ENCODE measurements at regions not wholly inside any gene's neighbourhood (a gene's known extent, or its start where the extent isn't known, plus 50 kb on each side); places are given as distances from the start of the nearest gene placed in this dataset.

DNA sequence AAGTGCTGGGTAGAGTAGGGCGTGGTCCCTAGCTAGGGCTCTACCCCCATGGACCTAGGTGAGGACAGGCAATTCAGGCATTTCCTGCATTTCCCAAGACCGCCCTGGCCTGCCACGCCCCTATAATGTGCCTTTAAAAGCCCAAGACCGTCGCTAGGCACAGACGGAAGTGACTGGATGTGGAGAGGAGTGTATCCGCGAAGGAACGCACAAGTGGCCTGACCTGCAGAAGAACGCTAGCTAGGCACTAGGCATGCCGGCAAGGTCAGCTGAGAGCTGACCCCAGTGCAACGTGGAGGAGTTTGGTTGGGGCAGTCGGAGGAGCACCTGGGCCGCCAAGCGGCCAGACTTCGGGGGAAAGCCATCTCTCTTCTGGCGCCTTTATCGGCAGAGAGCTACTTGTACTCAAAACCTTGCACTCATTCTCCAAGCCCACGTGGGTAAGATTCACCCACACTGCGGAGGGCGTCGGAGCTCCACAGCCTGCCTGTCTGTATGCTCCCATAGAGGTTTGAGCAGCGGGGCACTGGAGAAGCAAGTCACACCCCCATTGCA, 370.0 kb downstream of the FGF9 start:
- Histone ChIP-seq H3K36me3 (ENCODE audit: low read depth) (no peaks in the 10 kb centered on the region), H3K27me3 (ENCODE audit: insufficient read depth, poor library complexity, severe bottlenecking) (peaks cover 6% of the 10 kb centered on the region), H3K9me3 (ENCODE audit: severe bottlenecking) (no peaks in the 10 kb centered on the region), H3K4me1 (ENCODE audit: insufficient read depth, poor library complexity, severe bottlenecking) (no peaks in the 10 kb centered on the region), H3K4me3 (ENCODE audit: severe bottlenecking) (no peak overlapping the region), H3K27ac (ENCODE audit: poor library complexity, severe bottlenecking) (no peak overlapping the region)
- DNase-seq (ENCODE audit: low spot score): no peak
- ATAC-seq (ENCODE audit: low read depth): no peak
- TF ChIP-seq, protein P1, sequence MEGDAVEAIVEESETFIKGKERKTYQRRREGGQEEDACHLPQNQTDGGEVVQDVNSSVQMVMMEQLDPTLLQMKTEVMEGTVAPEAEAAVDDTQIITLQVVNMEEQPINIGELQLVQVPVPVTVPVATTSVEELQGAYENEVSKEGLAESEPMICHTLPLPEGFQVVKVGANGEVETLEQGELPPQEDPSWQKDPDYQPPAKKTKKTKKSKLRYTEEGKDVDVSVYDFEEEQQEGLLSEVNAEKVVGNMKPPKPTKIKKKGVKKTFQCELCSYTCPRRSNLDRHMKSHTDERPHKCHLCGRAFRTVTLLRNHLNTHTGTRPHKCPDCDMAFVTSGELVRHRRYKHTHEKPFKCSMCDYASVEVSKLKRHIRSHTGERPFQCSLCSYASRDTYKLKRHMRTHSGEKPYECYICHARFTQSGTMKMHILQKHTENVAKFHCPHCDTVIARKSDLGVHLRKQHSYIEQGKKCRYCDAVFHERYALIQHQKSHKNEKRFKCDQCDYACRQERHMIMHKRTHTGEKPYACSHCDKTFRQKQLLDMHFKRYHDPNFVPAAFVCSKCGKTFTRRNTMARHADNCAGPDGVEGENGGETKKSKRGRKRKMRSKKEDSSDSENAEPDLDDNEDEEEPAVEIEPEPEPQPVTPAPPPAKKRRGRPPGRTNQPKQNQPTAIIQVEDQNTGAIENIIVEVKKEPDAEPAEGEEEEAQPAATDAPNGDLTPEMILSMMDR (IDR thresholded peaks at IDR 0.05; ENCODE audit: poor library complexity, severe bottlenecking): no peak

- TF ChIP-seq, protein P1 (IDR thresholded peaks at IDR 0.05; ENCODE audit: poor library complexity, severe bottlenecking): no peak
- no peak overlapping the region for H3K27ac ChIP-seq (ENCODE audit: poor library complexity, severe bottlenecking)
- H3K9me3 ChIP-seq (ENCODE audit: severe bottlenecking): no peaks in the 10 kb centered on the region
- no peaks in the 10 kb centered on the region for H3K36me3 ChIP-seq (ENCODE audit: low read depth)
- no peak overlapping the region for H3K4me3 ChIP-seq (ENCODE audit: severe bottlenecking)
- ATAC-seq (ENCODE audit: low read depth) (no peak), DNase-seq (ENCODE audit: low spot score) (no peak)
- no peaks in the 10 kb centered on the region for H3K4me1 ChIP-seq (ENCODE audit: insufficient read depth, poor library complexity, severe bottlenecking)
- peaks cover 6% of the 10 kb centered on the region for H3K27me3 ChIP-seq (ENCODE audit: insufficient read depth, poor library complexity, severe bottlenecking)
Observed at GRCh38 chr13:22041741-22042140, 370.9 kb downstream of the FGF9 start.

- Histone ChIP-seq H3K4me3 (ENCODE audit: severe bottlenecking) (no peak overlapping the region), H3K9me3 (ENCODE audit: severe bottlenecking) (no peaks in the 10 kb centered on the region), H3K36me3 (ENCODE audit: low read depth) (no peaks in the 10 kb centered on the region), H3K4me1 (ENCODE audit: insufficient read depth, poor library complexity, severe bottlenecking) (no peaks in the 10 kb centered on the region), H3K27ac (ENCODE audit: poor library complexity, severe bottlenecking) (no peak overlapping the region), H3K27me3 (ENCODE audit: insufficient read depth, poor library complexity, severe bottlenecking) (peaks cover 6% of the 10 kb centered on the region)
- TF ChIP-seq, protein P1 (IDR thresholded peaks at IDR 0.05; ENCODE audit: poor library complexity, severe bottlenecking): no peak
- DNase-seq (ENCODE audit: low spot score): no peak
- peak; percentile 40; the same call in 1 of the 3 replicates for ATAC-seq (ENCODE audit: low read depth)
Observed at GRCh38 chr13:22047082-22047784, 376.4 kb downstream of the FGF9 start.

DNA sequence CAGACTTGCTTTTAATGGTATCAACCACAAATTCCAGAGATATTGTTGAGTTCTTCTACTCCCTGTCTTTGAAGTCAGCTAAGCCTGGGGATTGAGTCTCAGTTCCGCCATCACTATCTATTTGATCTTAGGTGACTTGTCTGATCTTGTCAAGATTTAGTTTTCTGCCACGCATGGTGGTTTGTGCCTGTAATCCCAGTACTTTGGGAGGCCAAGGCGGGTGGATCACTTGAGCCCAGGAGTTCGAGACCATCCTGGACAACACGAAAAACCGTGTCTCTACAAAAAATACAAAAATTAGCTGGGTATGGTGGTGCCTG, 376.9 kb downstream of the FGF9 start:
- H3K36me3 ChIP-seq (ENCODE audit: low read depth): no peaks in the 10 kb centered on the region
- no peaks in the 10 kb centered on the region for H3K9me3 ChIP-seq (ENCODE audit: severe bottlenecking)
- TF ChIP-seq, protein P1 (IDR thresholded peaks at IDR 0.05; ENCODE audit: poor library complexity, severe bottlenecking): no peak
- no peak for ATAC-seq (ENCODE audit: low read depth)
- peaks cover 6% of the 10 kb centered on the region for H3K27me3 ChIP-seq (ENCODE audit: insufficient read depth, poor library complexity, severe bottlenecking)
- DNase-seq (ENCODE audit: low spot score): no peak
- no peaks in the 10 kb centered on the region for H3K4me1 ChIP-seq (ENCODE audit: insufficient read depth, poor library complexity, severe bottlenecking)
- H3K27ac ChIP-seq (ENCODE audit: poor library complexity, severe bottlenecking): no peak overlapping the region
- no peak overlapping the region for H3K4me3 ChIP-seq (ENCODE audit: severe bottlenecking)

DNA sequence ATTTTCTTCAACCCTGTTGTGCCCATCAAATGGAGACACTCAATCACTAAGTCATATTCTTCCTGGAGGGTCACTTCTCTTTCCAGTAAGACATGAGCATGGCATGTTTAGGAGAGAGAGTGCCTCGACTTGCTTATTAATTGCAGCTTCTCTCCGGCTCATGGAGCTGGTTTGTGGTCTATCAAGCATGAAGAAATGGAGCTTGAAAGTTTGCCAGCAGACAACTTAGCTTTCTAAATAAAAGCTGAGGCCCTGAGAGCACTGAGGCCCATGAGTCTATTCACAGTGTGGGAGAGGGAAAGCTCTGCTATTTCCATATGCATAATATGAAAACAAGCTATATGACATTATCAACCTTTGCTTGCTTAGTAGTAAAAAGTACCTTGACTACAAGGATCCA, 378.5 kb downstream of the FGF9 start:
- TF ChIP-seq, protein P1 (IDR thresholded peaks at IDR 0.05; ENCODE audit: poor library complexity, severe bottlenecking): no peak
- Histone ChIP-seq H3K27ac (ENCODE audit: poor library complexity, severe bottlenecking) (no peak overlapping the region), H3K4me3 (ENCODE audit: severe bottlenecking) (no peak overlapping the region), H3K27me3 (ENCODE audit: insufficient read depth, poor library complexity, severe bottlenecking) (no peaks in the 10 kb centered on the region), H3K9me3 (ENCODE audit: severe bottlenecking) (no peaks in the 10 kb centered on the region), H3K36me3 (ENCODE audit: low read depth) (no peaks in the 10 kb centered on the region), H3K4me1 (ENCODE audit: insufficient read depth, poor library complexity, severe bottlenecking) (no peaks in the 10 kb centered on the region)
- ATAC-seq (ENCODE audit: low read depth): no peak
- no peak for DNase-seq (ENCODE audit: low spot score)
